Peyer's patch (tissue), 4 donors: ENCODE measurements at regions not wholly inside any gene's neighbourhood (a gene's known extent, or its start where the extent isn't known, plus 50 kb on each side); places are given as distances from the start of the nearest gene placed in this dataset.
"Not testable (repeated sequence)": the region's sequence is repeated elsewhere in the genome, so short reads cannot be mapped to it uniquely, and the experiment has no call there.

Source experiments
- CTCF ChIP-seq, 6 experiments: fragments of 450-650 bp in 4 of 6; fragments of 200-600 bp in 2 of 6; sonication (generic) in 1 of 6; IDR thresholded peaks; one replicate each; pipeline ENCODE4 v1.5.1; 2017 to 2019; ENCODE audit warnings: antibody characterized with exemption in 6 of 6, mild to moderate bottlenecking in 3 of 6, moderate library complexity in 1 of 6
- POLR2A ChIP-seq, 2 donors: fragments of 450-650 bp; IDR thresholded peaks; one replicate each; pipeline ENCODE4 v1.5.1; 2017; ENCODE audit warnings: antibody characterized with exemption in 2 of 2, mild to moderate bottlenecking in 2 of 2, moderate library complexity in 2 of 2

GRCh38 chr16:13385156-13386040 is 484.0 kb downstream of the SHISA9 start:
- TF ChIP-seq CTCF, POLR2A (IDR thresholded peaks at IDR 0.05): not testable (repeated sequence)
